Muscle of arm (tissue), 1 donor: ENCODE measurements at regions not wholly inside any gene's neighbourhood (a gene's known extent, or its start where the extent isn't known, plus 50 kb on each side); places are given as distances from the start of the nearest gene placed in this dataset.

Experiments used
- DNase-seq: peaks from one replicate; pipeline ENCODE4 v3.0.0-alpha.2; 2013

GRCh38 chr20:51096582-51097267, 73.8 kb upstream of the KCNG1 start:
- DNase-seq, result no peak

DNA sequence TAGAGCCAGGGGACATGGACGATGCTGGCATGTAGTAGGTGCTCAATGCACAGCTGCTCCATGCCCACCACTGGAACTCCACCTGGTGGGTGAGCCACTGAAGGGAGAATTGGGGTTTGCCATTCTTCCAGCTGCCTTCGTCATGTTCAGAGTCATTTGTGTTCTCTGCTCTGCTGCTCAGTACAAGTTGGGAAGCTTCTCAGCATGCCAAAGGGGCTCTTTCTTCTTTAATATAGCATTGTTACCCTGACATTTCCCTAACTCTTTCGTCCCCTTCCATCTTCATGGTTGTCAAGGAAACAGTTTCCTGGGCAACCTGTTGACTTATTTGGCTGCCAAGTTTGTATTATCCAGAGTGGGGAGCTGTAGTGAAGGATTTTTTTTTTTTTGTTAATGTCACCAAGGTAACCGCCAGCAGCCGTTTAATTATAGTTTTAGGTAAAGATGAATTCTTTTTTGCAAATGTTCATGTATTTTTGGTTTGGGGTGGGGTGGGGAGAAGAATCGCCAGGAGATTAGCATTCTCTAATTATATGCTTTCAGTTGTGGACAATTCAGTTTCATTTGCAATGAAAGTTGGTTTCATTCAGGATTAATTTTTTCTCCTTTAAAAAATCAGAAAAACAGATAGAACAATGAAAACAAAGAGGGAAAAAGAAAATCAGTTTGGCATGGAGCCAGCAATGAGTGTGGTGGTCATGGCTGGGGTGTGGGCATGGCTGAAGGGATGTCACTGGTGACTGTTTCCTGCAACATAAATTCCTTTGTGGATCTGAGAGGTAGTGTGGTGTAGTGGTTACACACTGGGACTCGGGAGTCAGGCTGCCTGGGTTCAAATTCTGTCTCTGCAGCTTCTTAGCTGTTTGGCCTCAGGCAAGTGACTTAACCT, 73.0 kb upstream of the KCNG1 start:
- DNase-seq, result no peak

DNA sequence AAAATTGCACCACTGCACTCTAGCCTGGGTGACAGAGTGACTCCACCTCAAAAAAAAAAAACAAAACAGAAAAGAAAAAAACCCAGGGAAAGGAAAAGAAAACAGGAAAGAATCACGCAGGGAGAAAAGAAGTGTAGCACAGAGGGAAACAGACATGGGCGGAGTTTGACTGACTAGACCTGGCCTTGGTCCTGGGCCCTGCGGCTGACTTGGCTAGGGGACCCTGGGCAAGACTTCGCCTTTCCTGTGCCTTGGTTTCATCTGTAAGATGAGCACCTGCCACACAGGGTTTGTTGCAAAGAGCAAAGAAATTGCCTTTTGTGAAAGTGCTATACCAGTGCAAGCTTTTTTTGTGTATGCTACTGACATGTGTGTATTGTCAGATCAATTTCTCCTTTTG, 71.3 kb upstream of the KCNG1 start:
- peak; percentile 15 for DNase-seq

DNA sequence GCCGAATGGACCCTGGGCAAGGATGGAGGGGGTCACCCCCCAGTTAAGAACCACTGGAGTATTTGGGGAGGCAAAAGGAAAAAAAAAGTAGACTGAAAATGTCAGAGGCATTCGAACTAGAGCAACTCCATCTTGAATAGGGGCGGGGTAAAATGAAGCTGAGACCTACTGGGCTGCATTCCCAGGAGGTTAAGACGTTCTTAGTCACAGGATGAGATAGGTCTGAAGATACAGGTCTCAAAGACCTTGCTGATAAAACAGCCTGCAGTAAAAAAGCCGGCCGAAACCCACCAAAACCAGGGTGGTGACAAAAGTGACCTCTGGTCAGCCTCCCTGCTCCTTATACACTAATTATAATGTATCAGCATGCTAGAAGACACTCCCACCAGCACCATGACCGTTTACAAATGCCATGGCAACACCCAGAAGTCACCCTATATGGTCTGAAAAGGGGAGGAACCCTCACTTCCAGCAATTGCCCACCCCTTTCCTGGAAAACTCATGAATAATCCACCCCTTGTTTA, 70.4 kb upstream of the KCNG1 start:
- no peak for DNase-seq

- DNase-seq, result no peak
Measured at GRCh38 chr20:51092338-51092737, 69.4 kb upstream of the KCNG1 start.

DNA sequence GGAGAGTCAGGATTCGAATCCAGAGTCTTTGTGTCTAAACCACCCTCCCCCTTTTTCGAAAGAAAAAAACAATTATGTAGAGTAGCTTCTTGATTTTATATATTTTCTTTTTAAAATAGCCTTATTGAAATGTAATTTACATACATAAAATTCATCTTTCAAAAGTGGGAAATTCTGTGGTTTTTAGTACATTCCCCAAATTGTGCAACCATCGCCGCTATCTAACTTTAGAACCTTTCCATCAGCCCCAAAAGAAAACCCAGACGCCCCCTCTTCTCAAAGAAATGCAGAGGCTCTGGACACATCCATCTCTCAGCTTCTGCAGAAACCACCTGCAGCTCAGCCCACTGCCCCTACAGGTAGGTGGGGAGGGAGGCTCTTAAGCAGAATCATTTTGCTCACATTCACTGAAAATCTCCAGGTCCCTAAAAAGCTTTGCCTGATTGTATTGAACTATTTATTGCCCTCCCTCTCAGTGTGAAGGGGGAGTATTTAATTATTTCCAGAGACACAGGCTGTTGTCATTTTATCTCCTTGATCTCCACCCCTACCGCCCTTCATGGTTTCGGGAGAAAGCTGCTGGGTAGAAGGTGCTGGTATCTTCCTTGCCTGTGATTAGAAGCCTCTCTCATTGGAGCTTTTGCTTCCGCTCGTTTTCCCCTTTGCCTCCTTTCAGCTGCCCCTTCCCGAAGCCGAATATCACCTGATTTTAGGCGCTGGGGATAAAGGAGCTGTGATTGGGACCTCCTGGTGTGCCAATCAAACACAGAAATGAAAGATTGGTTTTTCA, 68.7 kb upstream of the KCNG1 start:
- no peak for DNase-seq

GRCh38 chr20:51089840-51090239, 66.9 kb upstream of the KCNG1 start:
- no peak for DNase-seq

GRCh38 chr20:51089272-51089781, 66.4 kb upstream of the KCNG1 start:
- DNase-seq, result no peak

DNA sequence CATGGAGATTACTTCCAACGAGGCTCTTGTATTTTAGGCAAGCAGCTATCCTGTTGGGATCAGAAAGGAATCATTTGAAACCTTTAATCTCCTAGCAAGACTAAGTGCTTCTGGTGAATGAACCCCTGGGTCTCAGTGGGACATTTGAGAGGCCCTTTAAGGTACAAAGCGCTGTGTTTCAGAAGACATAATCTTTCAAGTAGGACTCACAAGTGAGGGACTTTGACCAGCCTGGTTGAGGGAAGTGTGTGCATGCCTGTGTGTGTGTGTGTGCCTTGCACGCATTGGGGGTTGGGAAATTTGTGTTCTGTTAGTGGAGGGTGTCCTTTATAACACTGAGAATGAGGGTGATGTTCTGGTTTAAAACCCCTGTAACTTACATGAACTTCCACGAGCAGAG, 64.4 kb upstream of the KCNG1 start:
- DNase-seq, result no peak

DNA sequence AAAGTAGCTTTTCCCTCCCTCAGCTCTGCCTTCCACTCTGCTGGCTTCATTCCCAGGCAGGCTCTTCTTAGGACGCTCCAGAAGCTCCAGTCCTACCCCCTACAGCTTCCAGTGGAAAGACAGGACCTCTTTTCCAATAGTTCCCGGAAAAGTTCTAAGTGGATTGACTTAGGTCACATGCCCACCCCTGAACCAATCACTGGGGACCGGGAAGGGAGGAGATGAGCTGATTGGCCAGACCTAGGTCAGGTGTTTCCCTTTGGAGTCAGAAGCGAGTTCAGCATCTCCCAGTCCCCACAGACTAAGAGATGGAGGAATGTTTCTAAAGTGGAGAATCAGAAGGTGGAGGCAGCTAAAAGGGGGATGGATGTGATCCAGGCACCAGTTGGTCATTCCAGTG, 62.9 kb upstream of the KCNG1 start:
- DNase-seq, result no peak

DNA sequence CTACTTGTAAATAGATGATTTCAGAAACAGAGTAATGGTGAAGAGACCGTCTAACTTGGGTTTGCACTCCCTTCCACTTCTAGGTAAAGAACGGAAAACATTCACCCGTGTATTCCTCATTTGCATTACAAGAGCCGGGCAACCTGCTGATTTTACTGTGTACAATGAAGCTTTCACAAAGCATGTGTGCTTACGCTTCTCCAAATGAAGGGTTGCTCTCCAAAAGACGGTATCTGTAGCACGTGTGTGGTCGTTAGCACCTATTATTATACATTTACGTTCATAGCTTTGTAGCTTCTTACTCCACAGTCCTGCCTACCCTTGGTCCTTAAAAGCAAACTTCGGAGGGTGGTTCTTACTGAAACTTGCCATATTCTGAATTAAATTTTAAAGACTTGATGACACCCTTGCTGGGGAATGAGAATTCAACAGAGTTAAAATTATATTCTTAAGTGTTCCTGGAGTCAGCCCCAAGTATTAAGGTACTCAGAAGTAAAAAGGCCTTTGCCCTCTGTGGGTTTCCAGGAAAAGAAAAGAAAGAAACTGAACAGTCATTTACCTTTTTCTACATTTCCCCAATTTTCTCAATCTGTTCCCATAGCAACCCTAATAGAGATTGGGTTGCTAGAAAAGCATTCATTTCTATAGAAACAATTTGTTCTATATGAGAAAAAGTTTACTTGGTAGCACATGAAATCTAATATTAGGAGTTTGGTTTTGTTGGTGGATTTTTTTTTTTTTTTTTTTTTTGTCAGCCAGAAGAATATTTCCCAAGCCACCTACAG, 61.9 kb upstream of the KCNG1 start:
- DNase-seq, result no peak

DNA sequence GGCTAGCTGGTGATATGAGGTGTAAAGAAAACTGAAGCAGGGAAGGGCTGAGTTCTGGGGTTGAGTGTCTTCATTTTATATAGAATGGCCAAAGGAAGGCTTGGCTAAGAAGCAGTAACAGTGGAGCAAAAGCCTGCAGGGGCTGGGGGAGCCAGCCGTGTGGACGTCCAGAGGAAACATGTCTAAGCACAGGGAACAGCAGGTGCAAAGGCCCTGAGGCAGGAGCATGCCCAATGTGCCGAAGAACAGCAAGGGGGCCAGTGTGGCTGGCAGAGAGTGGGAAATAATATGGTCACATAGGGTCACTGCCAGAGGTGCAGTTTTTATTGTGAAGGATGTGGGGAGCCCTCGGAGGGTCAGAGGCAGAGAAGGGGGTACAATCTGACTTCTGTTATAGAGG, 60.5 kb upstream of the KCNG1 start:
- DNase-seq, result no peak

- DNase-seq, result no peak
Measured at GRCh38 chr20:51082988-51083387, 60.1 kb upstream of the KCNG1 start.

- DNase-seq, result no peak
Measured at GRCh38 chr20:51080516-51080915, 57.6 kb upstream of the KCNG1 start.

GRCh38 chr20:51079488-51079887, 56.6 kb upstream of the KCNG1 start:
- DNase-seq, result no peak

DNA sequence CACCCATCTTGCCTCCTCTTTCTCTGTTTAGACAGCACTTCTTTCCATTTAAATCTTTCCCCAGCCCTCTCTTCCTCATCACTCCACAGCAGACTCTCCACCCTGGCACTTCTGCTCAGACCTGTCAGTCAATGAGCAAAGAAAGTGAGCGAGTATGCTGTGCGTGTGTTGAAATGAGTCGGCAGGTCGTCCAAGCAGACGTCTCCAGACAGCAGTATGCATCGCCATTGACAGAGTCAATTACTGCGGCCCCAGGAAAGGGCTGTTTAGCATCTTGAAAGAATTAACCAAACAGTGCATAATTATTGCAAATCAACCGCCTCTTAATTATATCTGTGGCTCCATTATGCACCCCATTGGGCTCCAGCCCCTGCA, 54.8 kb upstream of the KCNG1 start:
- no peak for DNase-seq

GRCh38 chr20:51076786-51077685, 54.1 kb upstream of the KCNG1 start:
- no peak for DNase-seq

GRCh38 chr20:51074062-51074461, 51.2 kb upstream of the KCNG1 start:
- no peak for DNase-seq
